ENCODE measurements at regions not wholly inside any gene's neighbourhood (a gene's known extent, or its start where the extent isn't known, plus 50 kb on each side); places are given as distances from the start of the nearest gene placed in this dataset.

DNA sequence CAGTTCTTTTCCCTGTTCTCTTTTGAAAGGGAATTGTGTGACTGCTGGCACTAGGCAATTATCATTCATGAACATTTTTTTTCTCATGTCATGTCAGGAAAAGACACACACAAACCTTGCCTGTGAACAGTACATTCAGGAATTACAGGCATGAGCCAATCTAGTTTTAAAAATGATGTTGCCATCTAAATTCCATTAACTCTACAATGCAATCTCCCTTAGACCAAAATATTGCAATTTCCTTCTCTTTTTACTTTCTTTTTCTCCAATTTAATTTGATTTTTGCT is 127.5 kb upstream of the STMND1 start:
- Histone ChIP-seq H3K9ac (ENCODE audit: insufficient read depth in 1 of 2, low read depth in 2 of 2, low read length in 2 of 2) (no peak overlapping the region), H3K9me3 (replicated peaks; ENCODE audit: control insufficient read depth, insufficient read depth, low read depth, low read length) (no peaks in the 10 kb centered on the region), H3K79me2 (ENCODE audit: control insufficient read depth, insufficient read depth, low read length) (no peaks in the 10 kb centered on the region), H4K20me1 (replicated peaks; ENCODE audit: control insufficient read depth, insufficient read depth, low read length) (no peaks in the 10 kb centered on the region), H3K36me3 (ENCODE audit: control insufficient read depth, insufficient read depth, low read length) (no peaks in the 10 kb centered on the region), H3K4me1 (replicated peaks in 1 of 2; ENCODE audit: control insufficient read depth in 2 of 2, insufficient read depth in 2 of 2, low read length in 2 of 2) (no peaks in the 10 kb centered on the region), H3K4me2 (ENCODE audit: insufficient read depth, low read length) (no peak overlapping the region), H3K27ac (ENCODE audit: extremely low read depth, low read depth, low read length) (no peak overlapping the region), H3K9me1 (ENCODE audit: control insufficient read depth, insufficient read depth, low read length) (no peaks in the 10 kb centered on the region), H3K27me3 (ENCODE audit: control insufficient read depth in 2 of 2, insufficient read depth in 2 of 2, low read length in 2 of 2) (peaks cover 4 to 17% of the 10 kb centered on the region in 2 experiments), H3K4me3 (no peak overlapping the region), H2AFZ (ENCODE audit: low read depth, low read length) (no peak overlapping the region)
- ATAC-seq (no peak), DNase-seq (ENCODE audit: extremely low read depth in 1 of 4, low spot score in 3 of 4) (no peak), FAIRE-seq (no peak)
- in situ Hi-C loops (cut with MboI) (no loop called here), intact Hi-C loops (cut with micrococcal nuclease) (no loop called here)
- CTCF ChIA-PET (ENCODE audit: low intra/inter-chr PET ratio) = no interaction called here
- BruUV-seq (replicated peaks) = no TSS peak
- TF ChIP-seq MAFF (IDR thresholded peaks at IDR 0.05; ENCODE audit: low read length) (no peak), XRCC3 (IDR thresholded peaks at IDR 0.05) (no peak), SAFB (IDR thresholded peaks at IDR 0.05; ENCODE audit: borderline replicate concordance, low read depth, low read length) (no peak)
- TF ChIP-seq, protein P1, sequence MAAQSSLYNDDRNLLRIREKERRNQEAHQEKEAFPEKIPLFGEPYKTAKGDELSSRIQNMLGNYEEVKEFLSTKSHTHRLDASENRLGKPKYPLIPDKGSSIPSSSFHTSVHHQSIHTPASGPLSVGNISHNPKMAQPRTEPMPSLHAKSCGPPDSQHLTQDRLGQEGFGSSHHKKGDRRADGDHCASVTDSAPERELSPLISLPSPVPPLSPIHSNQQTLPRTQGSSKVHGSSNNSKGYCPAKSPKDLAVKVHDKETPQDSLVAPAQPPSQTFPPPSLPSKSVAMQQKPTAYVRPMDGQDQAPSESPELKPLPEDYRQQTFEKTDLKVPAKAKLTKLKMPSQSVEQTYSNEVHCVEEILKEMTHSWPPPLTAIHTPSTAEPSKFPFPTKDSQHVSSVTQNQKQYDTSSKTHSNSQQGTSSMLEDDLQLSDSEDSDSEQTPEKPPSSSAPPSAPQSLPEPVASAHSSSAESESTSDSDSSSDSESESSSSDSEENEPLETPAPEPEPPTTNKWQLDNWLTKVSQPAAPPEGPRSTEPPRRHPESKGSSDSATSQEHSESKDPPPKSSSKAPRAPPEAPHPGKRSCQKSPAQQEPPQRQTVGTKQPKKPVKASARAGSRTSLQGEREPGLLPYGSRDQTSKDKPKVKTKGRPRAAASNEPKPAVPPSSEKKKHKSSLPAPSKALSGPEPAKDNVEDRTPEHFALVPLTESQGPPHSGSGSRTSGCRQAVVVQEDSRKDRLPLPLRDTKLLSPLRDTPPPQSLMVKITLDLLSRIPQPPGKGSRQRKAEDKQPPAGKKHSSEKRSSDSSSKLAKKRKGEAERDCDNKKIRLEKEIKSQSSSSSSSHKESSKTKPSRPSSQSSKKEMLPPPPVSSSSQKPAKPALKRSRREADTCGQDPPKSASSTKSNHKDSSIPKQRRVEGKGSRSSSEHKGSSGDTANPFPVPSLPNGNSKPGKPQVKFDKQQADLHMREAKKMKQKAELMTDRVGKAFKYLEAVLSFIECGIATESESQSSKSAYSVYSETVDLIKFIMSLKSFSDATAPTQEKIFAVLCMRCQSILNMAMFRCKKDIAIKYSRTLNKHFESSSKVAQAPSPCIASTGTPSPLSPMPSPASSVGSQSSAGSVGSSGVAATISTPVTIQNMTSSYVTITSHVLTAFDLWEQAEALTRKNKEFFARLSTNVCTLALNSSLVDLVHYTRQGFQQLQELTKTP (IDR thresholded peaks at IDR 0.05; ENCODE audit: low read depth in 1 of 2, partially characterized antibody in 2 of 2) = no peak
- POLR2A ChIA-PET = interaction anchor here (0.6 to 0.7 kb wide), 2 partner anchors 32 to 156 kb away, joined by 3 read pairs; no protein-coding TSS in a partner anchor

Data from K562 (cell line).